ENCODE measurements at regions not wholly inside any gene's neighbourhood (a gene's known extent, or its start where the extent isn't known, plus 50 kb on each side); places are given as distances from the start of the nearest gene placed in this dataset.

- no peak overlapping the region for H3K27ac ChIP-seq (ENCODE audit: low read depth, low read length)
- peaks cover 0 to 6% of the 10 kb centered on the region in 2 experiments; a peak in 2 of 4 replicates for H3K9me3 ChIP-seq (ENCODE audit: control insufficient read depth in 1 of 2, insufficient read depth in 1 of 2, low read depth in 1 of 2, low read length in 2 of 2)
- TF ChIP-seq TCF7L2 (IDR thresholded peaks at IDR 0.05; ENCODE audit: borderline replicate concordance, extremely low read depth, insufficient read depth, insufficient read length) (no peak), FOSL1 (IDR thresholded peaks at IDR 0.05; ENCODE audit: low read depth) (no peak), POLR2A (IDR thresholded peaks at IDR 0.05; ENCODE audit: borderline replicate concordance, extremely low read depth, insufficient read depth, insufficient read length) (no peak)
- ChIA-PET POLR2A (no interaction called here), RAD21 (ENCODE audit: low non-redundant PET in 1 of 2, low total read pairs in 2 of 2, uncharacterized antibody in 2 of 2, unreplicated experiment in 2 of 2) (no interaction called here), CTCF (no interaction called here)
- H3K4me2 ChIP-seq (ENCODE audit: low read length), result no peak overlapping the region
- no peak overlapping the region for H3K9ac ChIP-seq (ENCODE audit: low read length)
- H2AFZ ChIP-seq (ENCODE audit: low read depth, low read length, poor library complexity, severe bottlenecking), result no peak overlapping the region
- ATAC-seq (no peak), DNase-seq (ENCODE audit: low read depth, low spot score) (no peak)
- no TSS peak for BruUV-seq (replicated peaks)
- H3K79me2 ChIP-seq (ENCODE audit: insufficient read depth, low read length), result no peaks in the 10 kb centered on the region
- H4K20me1 ChIP-seq (ENCODE audit: insufficient read depth), result no peaks in the 10 kb centered on the region
- H3K36me3 ChIP-seq (ENCODE audit: control insufficient read depth in 1 of 2, insufficient read depth in 2 of 2, low read length in 2 of 2), result no peaks in the 10 kb centered on the region
- H3K27me3 ChIP-seq (ENCODE audit: insufficient read depth, low read length), result no peaks in the 10 kb centered on the region
- intact Hi-C loops (cut with micrococcal nuclease), result no loop called here
- no peak overlapping the region for H3K4me3 ChIP-seq (replicated peaks in 1 of 2; ENCODE audit: low read depth in 1 of 2, low read length in 2 of 2)
- no peaks in the 10 kb centered on the region for H3K4me1 ChIP-seq (ENCODE audit: control insufficient read depth in 1 of 2, insufficient read depth in 2 of 2, low read length in 2 of 2)
- H3K9me2 ChIP-seq (ENCODE audit: insufficient read depth), result no peaks in the 10 kb centered on the region
Measured at GRCh38 chr3:74916696-74917095, 302.2 kb upstream of the CNTN3 start.

- H3K4me2 ChIP-seq (ENCODE audit: low read length), result no peak overlapping the region
- ATAC-seq, result no peak
- no TSS peak for BruUV-seq (replicated peaks)
Measured at GRCh38 chr3:74906181-74906580, 291.7 kb upstream of the CNTN3 start.

More at GRCh38 chr3:74906181-74906580, 291.7 kb upstream of the CNTN3 start:
- TF ChIP-seq SRF (IDR thresholded peaks at IDR 0.05; ENCODE audit: low read depth), result no peak
- no peak for TF ChIP-seq EZH2 (IDR thresholded peaks at IDR 0.05)
- no peak for TF ChIP-seq JUND (IDR thresholded peaks at IDR 0.05)
- TF ChIP-seq ATF3 (IDR thresholded peaks at IDR 0.05), result no peak
- TF ChIP-seq ELF1 (IDR thresholded peaks at IDR 0.05; ENCODE audit: borderline replicate concordance, low read depth), result no peak
- TF ChIP-seq ZBTB33 (IDR thresholded peaks at IDR 0.05; ENCODE audit: extremely low read depth, insufficient replicate concordance, low read length), result no peak
- TF ChIP-seq REST (IDR thresholded peaks at IDR 0.05; ENCODE audit: low read depth), result no peak
- TF ChIP-seq RAD21 (IDR thresholded peaks at IDR 0.05; ENCODE audit: low read depth), result no peak
- TF ChIP-seq SP1 (IDR thresholded peaks at IDR 0.05; ENCODE audit: low read depth), result no peak
- no peak for TF ChIP-seq CTCF (IDR thresholded peaks at IDR 0.05 in 2 of 3, conservative IDR thresholded peaks at IDR 0.05 in 1 of 3; ENCODE audit: borderline replicate concordance in 1 of 3, insufficient read depth in 1 of 3, low read depth in 2 of 3, low read length in 2 of 3)
- no peak for TF ChIP-seq YY1 (IDR thresholded peaks at IDR 0.05; ENCODE audit: extremely low read depth, insufficient replicate concordance, low read depth, low read length)
- ChIA-PET CTCF (no interaction called here), POLR2A (no interaction called here), RAD21 (ENCODE audit: low non-redundant PET in 1 of 2, low total read pairs in 2 of 2, uncharacterized antibody in 2 of 2, unreplicated experiment in 2 of 2) (no interaction called here)
- no peaks in the 10 kb centered on the region for H3K9me2 ChIP-seq (ENCODE audit: insufficient read depth)
- H3K9ac ChIP-seq (ENCODE audit: low read length), result no peak overlapping the region
- DNase-seq (ENCODE audit: low read depth, low spot score), result no peak
- H4K20me1 ChIP-seq (ENCODE audit: insufficient read depth), result no peaks in the 10 kb centered on the region
- no peak overlapping the region for H3K4me3 ChIP-seq (replicated peaks in 1 of 2; ENCODE audit: low read depth in 1 of 2, low read length in 2 of 2)
- no peaks in the 10 kb centered on the region for H3K27me3 ChIP-seq (ENCODE audit: insufficient read depth, low read length)
- no peak overlapping the region for H2AFZ ChIP-seq (ENCODE audit: low read depth, low read length, poor library complexity, severe bottlenecking)
- H3K9me3 ChIP-seq (ENCODE audit: control insufficient read depth in 1 of 2, insufficient read depth in 1 of 2, low read depth in 1 of 2, low read length in 2 of 2), result peaks cover 7 to 29% of the 10 kb centered on the region in 2 experiments; a peak in 2 of 4 replicates
- no peak overlapping the region for H3K27ac ChIP-seq (ENCODE audit: low read depth, low read length)
- no peaks in the 10 kb centered on the region for H3K79me2 ChIP-seq (ENCODE audit: insufficient read depth, low read length)
- intact Hi-C loops (cut with micrococcal nuclease), result no loop called here
- no peaks in the 10 kb centered on the region for H3K36me3 ChIP-seq (ENCODE audit: control insufficient read depth in 1 of 2, insufficient read depth in 2 of 2, low read length in 2 of 2)
- no peaks in the 10 kb centered on the region for H3K4me1 ChIP-seq (ENCODE audit: control insufficient read depth in 1 of 2, insufficient read depth in 2 of 2, low read length in 2 of 2)

Data from HCT116 (cell line).